Fibroblast of peridontal ligament (primary cell): ENCODE measurements at regions not wholly inside any gene's neighbourhood (a gene's known extent, or its start where the extent isn't known, plus 50 kb on each side); places are given as distances from the start of the nearest gene placed in this dataset.

Source experiments
- DNase-seq: peaks from one replicate; pipeline ENCODE4 v3.0.0-alpha.2; 2010; ENCODE audit errors: extremely low read depth

- DNase-seq = no peak
Observed at GRCh38 chr18:51399491-51400122, 202.1 kb upstream of the MEX3C start.

GRCh38 chr18:51400721-51401120 lies 203.2 kb upstream of the MEX3C start:
- DNase-seq = no peak

- no peak for DNase-seq
Observed at GRCh38 chr18:51401912-51402311, 204.4 kb upstream of the MEX3C start.

- no peak for DNase-seq
Observed at GRCh38 chr18:51404620-51405019, 207.1 kb upstream of the MEX3C start.

- no peak for DNase-seq
Observed at GRCh38 chr18:51405683-51406477, 208.4 kb upstream of the MEX3C start.

- no peak for DNase-seq
Observed at GRCh38 chr18:51417643-51418483, 220.4 kb upstream of the MEX3C start.

GRCh38 chr18:51425475-51425874 lies 228.0 kb upstream of the MEX3C start:
- DNase-seq = no peak

- DNase-seq = no peak
Observed at GRCh38 chr18:51425889-51426288, 228.4 kb upstream of the MEX3C start.

GRCh38 chr18:51426996-51427395 lies 229.5 kb upstream of the MEX3C start:
- no peak for DNase-seq

- no peak for DNase-seq
Observed at GRCh38 chr18:51429644-51430043, 232.2 kb upstream of the MEX3C start.

GRCh38 chr18:51430538-51430937 lies 233.1 kb upstream of the MEX3C start:
- DNase-seq = no peak

GRCh38 chr18:51433296-51433695 lies 235.8 kb upstream of the MEX3C start:
- DNase-seq = no peak

- no peak for DNase-seq
Observed at GRCh38 chr18:51433881-51434280, 236.4 kb upstream of the MEX3C start.

- no peak for DNase-seq
Observed at GRCh38 chr18:51437280-51438271, 240.1 kb upstream of the MEX3C start.

- DNase-seq = no peak
Observed at GRCh38 chr18:51438797-51439350, 241.4 kb upstream of the MEX3C start.

- DNase-seq = no peak
Observed at GRCh38 chr18:51442012-51442411, 244.5 kb upstream of the MEX3C start.

GRCh38 chr18:51446571-51447210 lies 249.2 kb upstream of the MEX3C start:
- DNase-seq = no peak

- DNase-seq = no peak
Observed at GRCh38 chr18:51447351-51448342, 250.2 kb upstream of the MEX3C start.

GRCh38 chr18:51448949-51449348 lies 251.5 kb upstream of the MEX3C start:
- no peak for DNase-seq
